ENCODE measurements at regions not wholly inside any gene's neighbourhood (a gene's known extent, or its start where the extent isn't known, plus 50 kb on each side); places are given as distances from the start of the nearest gene placed in this dataset.

DNA sequence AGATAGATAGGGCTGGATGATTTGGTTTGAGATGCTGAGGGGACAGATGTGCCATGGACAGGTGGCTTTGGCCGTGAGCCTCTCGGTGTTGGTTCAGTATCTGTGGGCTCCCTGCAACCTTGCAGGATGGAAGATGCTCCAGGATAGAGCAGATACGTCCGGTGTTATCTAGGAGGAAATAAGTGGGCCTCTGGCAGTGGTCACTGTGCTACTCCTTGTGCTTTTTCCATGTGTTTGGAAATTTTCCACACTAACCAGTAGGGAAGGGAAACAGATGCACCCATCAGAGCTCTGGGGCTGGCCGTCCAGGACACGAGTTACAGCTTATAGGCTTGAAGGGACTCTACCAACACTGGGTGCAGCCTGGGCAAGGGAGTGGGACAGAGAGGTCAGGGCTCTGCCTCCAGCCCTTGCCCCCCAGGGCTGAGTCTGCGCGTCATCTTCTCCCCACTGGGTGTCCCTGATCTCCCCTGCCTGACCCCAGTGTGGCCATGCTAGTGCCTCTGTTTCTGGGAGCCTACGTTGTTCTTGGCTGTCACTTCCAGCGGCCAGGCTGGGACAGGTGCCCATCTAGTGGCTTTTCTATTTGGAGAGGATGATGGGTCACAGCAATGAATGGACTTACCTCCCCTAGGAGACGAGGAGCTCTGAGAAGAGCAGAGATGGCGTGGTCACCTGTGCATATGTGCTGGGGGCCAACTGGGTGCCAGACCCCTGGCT, 166.9 kb downstream of the SEC14L1 start:
- no peak for DNase-seq

DNA sequence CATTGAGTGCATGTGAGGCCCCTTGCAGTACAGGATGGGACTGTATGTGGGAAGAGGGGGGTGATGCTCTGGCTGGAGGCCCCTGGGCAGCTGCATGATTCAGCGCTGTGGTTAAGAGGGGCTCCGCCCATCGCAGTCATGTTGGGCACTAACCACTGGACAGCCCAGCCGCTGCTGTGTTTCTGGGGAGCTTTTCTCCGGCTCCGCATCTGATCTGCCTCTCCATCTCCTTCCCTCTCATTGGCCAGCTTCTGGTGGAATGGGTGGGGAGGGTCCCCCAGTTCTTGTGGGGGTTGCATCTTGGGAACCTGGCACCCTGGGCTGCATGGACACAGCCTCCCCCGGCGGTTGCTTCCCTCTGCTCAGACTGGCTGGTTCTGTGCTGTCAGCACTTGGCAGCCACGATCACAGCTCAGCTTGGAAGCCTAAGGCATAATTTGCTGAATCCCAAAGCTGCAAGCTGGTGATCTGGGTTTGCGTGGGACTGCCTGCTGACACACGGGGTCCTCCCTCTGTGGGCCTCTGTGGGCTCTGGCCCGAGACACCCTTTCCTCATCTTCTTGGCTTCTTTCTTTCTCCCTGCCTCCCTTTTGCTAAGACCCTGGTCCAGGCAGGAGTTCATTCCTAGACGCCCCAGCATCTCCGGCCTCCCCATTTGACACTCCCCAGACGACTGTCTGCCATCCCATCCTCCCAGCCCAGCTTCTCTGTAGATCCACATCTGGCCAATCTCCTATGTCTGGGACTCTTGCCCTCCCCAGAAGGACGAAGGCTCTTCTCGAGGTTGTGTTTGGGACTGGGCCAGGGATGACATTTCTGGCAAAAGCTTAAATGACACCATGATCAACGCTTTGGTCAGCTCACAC, 168.3 kb downstream of the SEC14L1 start:
- DNase-seq = no peak

DNA sequence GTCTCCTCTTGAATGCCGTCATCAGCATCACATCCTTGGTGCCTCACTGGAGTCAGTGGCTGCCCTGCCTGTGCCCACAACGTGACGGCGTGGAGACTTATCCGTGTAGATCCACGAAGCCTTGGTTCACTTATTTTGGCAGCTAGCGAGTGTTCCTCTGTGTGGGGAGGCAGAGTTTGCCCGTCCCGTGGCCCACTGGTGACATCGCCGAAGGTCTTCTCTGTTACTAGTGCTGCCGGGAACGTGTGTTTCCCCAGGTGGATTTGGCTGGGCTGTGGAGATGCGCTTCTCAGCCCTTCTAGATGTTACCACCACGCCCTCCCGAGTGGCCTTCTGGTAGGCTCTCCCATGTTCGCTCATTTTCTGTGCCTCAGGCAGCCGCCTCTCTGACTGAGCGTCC, 169.6 kb downstream of the SEC14L1 start:
- no peak for DNase-seq

DNA sequence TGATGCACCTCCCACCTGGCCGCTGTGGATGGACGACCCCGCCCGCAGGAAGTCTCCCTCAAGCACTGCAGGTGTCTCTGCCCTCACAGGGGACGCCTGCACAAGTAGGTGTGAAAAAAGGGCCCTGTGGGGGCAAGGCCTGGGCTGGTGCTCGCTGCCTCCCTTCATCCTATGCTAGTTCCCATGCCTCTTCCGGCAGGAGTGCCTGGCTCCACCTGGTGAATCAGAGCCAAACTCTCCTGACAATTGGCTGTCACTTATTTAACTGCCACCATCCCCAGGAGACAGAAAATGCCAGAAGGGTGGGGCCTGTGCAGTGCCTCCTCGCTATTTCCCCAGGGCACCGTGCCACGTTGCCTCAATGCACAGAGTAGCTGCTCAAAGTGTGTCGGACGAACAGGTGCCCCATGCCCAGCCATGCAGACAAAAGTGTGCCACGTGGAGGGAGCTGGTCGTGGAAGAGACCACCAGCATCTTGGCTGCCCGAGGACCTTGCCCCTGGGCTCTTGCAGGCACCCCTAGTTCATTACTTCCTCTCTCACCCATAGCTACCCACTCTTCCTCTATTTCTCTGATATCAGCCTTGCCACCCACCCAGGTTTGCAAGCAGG, 170.7 kb downstream of the SEC14L1 start:
- no peak for DNase-seq

DNA sequence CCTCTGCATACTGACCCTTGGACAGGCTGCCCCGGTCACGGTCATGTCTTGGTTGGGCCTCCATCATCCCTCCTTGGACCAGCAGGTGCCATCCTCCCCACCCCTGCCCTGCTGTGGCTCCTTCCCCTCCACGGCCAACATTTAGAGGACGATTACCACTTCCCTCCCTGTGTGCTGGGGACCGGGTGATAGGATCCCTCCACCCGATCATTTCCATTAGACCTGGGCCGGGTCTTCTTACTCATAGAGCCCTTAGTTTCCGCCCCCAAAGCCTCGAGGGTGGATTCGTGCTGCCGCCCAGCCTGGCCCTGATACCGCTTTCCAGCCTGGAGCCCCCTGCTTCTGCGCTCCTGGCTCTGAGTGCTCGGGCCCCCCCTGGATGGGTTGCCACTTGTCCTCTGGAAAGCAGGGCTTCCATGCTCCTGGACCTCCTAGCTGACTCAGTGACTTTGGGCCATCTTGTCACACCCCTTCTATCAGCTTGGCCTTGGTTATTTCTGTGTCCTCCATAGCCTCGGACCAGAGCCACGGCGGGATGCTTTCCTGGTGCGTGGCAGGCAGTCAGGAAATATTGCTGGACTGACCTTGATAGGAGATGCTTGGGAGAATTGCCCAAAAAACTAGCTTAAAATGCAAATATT, 171.4 kb downstream of the SEC14L1 start:
- DNase-seq = no peak

DNA sequence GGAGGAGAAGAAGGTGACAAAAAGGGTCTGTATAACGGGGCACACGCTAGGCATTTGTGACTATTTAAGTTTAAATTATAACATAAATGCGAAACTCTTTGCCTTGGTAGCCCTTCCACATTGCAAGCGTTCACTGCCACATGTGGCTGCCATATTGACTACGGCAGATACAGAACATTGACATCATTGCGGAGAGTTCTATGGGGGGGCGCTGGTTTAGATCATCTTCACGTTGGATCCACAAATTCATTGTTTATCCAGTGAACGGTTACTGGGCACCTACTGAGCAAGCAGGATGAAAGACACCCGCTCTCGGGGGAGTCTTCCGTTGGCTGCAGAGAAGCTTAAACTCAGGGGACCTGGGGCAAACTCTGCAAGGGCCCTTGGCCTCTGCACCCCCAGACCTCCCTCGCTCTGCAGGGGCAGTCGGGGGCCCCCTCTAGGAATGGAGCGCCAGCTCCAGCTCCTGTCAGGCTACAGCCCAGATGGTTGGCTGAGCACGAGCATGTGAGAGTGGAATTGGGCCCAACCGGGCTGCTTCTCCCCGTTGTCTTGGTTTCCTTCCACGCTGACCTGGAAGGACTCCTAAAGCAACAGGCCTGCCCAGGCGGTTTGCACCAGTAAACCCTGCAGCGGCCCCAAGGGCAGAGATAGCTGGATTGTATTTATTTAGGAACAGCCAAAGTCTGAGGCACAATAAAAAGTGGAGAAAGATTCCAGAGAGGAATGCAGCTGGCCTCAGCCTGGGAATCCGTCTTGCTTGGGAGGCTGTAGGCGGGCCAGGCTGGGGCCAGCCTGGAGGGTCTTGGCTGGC, 172.2 kb downstream of the SEC14L1 start:
- peak; percentile 85 for DNase-seq

DNA sequence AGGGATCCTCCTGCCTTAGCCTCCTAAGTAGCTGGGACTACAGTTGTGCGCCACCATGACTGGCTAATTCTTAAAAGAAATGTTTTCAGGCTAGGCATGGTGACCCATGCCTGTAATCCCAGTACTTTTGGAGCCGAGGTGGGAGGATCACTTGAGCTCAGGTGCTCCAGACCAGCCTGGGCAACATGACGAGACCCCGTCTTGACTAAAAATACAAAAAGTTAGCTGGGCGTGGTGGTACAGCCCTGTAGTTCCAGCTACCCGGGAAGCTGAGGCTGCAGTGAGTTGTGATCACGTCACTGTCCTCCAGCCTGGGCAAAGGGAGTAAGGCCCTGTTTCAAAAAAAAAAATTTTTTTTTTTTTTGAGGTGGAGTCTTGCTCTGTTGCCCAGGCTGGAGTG, 173.1 kb downstream of the SEC14L1 start:
- DNase-seq = no peak

DNA sequence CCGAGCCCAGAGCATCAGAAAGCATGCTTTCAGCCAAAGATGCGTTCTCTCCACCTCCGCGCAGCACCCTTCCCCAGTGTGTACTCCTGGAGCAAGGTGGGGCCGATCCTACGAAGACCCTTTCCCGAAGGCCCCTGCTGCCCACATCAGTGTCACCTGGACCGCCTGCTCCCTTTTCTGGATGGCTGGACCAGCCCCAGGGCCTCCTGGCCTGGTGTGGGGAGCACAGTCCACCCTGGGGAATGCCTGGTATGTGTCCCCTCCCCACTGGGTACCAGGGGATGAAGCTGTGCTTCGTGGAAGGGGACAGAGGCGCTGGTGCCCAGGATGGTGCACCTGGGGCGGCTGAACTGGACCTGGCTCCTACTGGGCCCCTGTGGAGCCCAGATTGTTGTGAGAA, 173.8 kb downstream of the SEC14L1 start:
- no peak for DNase-seq

DNA sequence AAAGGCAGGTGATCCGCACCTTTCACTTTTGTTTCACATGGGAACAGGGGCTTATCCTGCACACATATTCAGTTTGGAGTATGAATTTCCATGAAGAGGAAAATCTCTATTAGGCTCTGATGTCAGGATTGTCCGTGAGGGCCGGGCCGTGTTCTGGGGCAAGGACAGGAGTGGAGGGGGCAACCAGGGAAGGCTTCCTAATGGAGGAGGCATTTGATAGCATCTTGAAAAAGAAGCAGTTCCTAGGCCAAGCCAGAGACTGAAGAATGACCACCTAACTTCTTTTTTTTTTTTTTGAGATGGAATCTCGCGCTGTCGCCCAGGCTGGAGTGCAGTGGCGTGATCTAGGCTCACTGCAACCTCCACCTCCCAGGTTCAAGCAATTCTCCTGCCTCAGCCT, 174.2 kb downstream of the SEC14L1 start:
- no peak for DNase-seq

DNA sequence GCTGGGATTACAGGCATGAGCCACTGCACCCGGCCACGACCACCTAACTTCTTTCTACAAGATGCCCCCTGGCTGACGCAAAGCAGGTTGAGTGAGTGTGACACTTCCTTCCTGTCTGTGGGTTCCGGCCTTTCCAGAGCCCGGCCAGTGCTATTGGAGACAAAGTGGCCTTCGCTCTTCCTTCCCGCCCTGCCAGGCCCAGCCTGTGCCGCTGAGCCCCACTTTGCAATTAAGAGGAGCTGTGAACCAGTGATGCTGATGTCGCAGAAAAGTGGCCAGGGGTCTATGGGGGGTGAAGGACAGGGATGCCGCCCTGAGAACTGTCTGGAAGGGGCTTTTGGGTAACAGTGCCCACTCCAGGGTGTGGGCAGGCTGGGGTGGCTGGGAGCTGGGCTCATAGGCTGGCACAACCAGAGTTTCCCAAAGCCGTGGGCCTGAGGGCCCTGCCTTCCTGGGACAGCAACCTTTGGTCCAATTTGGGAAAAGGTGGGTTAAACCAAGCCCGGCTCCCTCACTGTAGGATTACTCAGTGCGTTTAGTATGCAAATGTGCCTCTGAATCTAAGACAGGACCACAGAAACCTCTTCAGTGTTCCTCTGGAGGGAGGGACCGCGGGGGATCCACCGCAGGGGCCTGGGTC, 174.9 kb downstream of the SEC14L1 start:
- DNase-seq = no peak

DNA sequence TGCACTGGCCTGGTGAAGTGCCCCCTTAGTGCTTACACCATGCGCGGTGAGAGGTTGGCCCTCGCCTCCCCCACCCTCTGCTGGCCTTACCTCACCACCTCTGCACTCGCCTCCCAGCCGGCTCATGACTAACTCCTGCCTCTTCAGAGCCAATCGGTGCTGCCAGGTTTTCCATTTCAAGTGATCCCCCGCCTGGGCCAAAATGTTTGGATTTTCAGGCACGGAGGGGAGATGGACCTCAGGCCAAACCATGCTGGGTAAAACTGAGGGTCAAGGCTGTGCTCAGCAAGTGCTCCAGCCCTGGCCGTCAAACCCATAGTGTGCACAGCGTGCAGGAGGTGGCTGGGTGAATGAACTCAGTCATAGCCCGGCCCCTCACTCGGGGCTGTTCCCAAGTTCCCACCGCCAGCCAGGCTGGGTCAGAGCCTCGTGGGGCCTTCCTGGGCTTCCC, 175.4 kb downstream of the SEC14L1 start:
- no peak for DNase-seq

DNA sequence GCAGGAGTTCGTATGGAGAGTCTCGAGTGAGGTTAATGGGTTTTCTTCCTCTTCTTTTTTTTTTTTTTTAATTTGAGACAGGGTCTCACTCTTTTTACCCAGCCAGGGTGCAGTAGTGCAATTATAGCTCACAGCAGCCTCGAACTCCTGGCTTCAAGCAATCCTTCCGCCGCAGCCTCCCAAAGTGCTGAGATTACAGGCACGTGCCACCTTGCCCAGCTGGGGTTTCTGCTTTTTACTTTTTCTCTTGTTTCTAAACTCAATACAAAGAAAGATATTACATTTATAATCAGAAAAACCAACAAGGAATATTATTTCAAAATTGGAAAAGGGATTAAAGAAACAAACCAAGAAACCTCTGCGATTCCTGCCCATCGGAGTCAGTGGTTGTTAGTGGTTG, 175.9 kb downstream of the SEC14L1 start:
- DNase-seq = no peak

DNA sequence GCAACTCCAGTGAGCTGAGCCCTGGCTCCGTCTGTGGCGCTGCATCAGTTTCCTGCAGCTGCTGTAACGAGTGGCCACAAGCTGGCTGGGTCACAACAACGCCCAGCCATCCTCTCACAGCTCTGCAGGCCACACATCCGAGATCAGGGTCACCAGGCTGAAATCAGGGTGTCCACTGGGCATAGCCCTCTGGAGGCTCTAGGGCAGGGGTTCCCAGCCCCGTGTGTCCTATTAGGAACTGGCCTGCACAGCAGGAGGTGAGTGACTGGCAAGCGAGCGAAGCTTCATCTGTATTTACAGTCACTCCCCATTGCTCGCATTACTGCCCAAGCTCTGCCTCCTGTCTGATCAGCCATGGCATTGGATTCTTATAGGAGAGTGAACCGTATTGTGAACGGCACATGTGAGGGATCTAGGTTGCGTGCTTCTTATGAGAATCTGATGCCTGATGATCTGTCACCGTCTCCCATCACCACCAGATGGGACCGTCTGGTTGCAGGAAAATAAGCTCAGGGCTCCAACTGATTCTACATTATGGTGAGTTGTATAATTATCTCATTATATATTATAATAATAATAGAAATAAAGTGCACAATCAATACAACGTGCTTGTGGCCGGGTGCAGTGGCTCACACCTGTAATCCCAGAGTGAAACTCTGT, 176.5 kb downstream of the SEC14L1 start:
- DNase-seq = no peak

DNA sequence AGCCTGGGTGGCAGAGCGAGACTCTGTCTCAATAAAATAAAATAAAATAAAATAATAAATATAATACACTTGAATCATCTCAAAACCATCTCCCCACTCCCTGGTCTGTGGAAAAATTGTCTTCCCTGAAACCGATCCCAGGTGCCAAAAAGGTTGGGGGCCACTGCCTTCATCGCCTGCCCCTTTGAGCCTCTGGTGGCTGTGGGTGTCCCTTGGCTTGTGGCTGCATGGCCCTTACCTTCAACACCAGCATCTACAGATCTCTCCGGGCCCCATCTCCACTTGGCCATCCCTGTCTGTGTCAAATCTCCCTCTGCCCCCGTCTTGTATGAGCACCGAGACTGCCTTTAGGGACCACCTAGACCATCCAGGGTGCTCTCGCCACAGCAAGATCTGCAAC, 177.3 kb downstream of the SEC14L1 start:
- DNase-seq = no peak

DNA sequence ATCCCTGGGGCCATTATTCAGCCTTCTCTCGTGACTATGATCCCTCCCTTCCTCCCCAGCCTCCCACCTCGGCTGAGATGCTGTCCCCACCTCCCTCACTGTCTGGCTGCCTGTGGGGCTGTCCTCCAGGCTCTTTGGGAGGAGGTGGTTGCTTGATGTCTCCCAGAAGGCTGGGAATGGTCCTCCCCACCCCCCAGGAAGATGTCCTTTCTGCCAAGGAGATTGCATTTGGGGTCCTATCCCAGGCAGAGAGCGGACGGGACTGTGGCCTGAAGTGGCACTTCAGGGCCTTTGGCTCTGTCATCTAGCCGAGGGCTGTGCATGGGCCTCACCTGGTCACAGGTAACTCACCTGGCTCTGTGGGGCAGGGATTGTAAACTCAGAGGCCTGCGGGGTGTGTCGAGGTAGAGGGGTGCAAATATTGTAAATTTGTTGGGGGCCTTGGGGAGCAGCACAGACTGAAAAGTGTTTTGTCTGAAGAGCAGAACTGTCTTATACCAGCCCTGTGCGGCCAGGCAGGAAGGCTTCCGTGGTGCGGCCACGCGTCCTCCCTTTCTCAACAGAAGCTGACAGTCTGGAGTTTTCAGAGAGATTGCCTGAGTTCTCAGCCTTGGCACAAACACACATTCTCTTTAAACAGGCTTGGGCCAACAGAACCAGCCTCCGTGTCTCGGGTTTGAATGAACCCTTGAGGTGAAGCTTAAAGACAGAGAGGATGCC, 177.9 kb downstream of the SEC14L1 start:
- no peak for DNase-seq

DNA sequence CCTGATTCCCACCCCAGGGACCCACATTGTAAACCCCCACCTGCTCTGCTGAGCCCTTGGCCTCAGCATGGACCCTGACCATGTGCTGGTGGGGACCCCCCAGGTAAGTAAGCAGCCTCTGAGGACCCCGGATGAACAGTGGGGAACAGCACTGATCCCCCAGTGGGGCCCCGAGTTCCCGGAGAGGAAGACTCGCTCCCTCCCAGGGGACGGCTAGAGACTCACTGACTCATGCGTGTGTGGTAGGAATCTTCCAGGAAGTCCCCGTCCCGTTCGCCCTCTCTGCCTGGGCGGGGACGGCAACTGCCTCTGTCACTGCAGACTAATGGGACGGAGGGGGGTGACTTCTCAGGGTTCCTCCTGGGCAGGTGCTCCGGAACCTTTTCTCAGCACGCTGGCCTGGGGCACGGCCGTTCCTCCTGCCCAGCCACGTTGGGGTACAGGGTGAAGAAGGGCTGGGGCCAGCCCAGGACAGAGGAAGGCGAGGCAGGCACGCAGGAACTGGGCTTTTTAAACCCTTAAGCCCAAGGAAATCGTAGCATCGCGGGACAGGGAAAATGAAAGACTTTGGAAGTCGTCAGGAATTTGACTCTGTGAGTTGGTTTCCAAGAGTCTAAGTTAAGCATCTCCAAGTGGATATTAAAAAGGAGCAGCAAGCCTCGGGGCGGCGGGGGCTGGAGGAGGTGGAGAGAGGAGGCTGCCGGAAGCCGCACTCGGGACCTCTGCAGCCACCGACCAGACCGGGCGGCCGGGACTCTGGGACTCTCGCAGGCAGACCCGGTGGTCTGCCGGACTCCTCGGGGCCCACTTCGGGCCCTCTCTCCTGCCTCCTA, 178.7 kb downstream of the SEC14L1 start:
- DNase-seq = no peak

DNA sequence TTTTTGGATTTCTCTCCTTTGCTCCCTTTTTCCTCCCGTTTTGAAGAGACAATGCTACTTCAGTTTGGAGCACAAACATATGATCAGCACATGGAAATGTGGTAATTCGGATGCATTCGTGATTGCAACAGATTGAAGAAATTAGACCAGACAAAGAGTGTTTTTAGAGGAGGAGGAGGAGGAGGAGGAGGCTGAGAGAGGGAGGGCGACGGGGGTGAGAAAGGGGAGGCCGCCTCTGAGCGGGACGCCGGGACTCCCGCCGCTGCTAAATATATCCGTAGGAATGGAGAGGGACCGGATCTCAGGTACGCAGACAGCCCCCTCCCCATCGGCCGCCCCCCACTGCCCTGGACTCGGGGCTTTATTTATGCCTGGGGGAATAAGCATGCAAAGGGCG, 179.3 kb downstream of the SEC14L1 start:
- DNase-seq = no peak

DNA sequence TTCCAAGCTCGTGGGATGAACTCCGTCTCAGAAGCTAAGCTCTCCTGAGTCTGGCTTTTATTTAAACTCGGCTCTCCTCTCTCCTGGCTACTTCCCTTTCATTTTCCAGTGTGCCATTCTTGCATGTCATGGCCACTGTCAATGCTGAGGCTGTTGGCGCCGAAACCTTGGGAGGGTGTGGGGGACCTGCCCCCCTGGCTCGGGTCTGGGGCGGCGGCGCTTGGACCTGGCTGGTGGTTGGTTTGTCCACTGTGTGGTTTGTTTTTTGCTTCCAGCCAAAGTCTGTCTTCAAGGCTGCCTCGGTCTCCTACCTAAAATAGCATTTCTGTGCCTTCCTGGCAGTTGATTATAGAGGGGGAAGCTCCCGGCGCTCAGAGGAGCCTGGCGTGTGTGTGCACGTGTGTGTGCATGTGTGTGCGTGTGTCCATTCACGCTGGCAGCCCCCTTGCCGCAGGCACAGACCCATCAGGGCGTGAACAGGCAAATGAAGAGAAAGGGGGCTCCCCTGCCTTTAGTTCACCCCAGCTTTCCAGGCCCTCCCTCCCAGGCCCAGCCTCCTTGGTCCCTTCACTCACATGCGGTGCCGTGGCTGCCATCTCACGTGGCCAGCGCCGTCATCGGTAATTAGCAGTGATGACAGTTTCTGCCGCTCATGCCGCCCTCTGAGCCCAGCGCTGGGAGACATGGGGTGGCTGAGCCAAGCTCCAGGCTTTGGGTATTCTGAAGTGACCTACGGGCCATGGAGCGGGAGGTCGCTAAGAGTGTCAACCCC, 179.9 kb downstream of the SEC14L1 start:
- no peak for DNase-seq

All from renal pelvis (tissue), 1 donor.